GM12878 (cell line): ENCODE measurements at regions not wholly inside any gene's neighbourhood (a gene's known extent, or its start where the extent isn't known, plus 50 kb on each side); places are given as distances from the start of the nearest gene placed in this dataset.

ENCODE experiments used
- ATAC-seq: fragments of 200-7000 bp; cut with Tn5 transposase; 3 replicates; pipeline ENCODE4 v1.9.1; 2020; ENCODE audit warnings: mild to moderate bottlenecking, moderate library complexity
- BruUV-seq: library from RNA; stranded (reverse); fragments of 400-500 nt; replicated peaks from 2 replicates; lab custom pipeline; 2021; lab: Mats Ljungman, UMichigan
- CTCF ChIA-PET: fragments of 300-600 bp; sonication (Branson Sonifier 250); formaldehyde crosslinking; extraction: SDS; loops from one replicate; lab custom pipeline; 2021; ENCODE audit warnings: inconsistent platforms; lab: Yijun Ruan, JAX
- POLR2A ChIA-PET: fragments of 350-600 bp; formaldehyde crosslinking; extraction: SDS; loops from one replicate; lab custom pipeline; 2021; ENCODE audit warnings: inconsistent platforms; lab: Charles Lee
- RAD21 ChIA-PET: fragments of 300-600 bp; sonication (Branson Sonifier 250); formaldehyde crosslinking; loops from one replicate; lab custom pipeline; 2023; ENCODE audit warnings: antibody characterized with exemption; ENCODE audit not compliant: unreplicated experiment; lab: Charles Lee
- SMC1A ChIA-PET: fragments of 300-600 bp; sonication (Branson Sonifier 250); formaldehyde crosslinking; loops from one replicate; lab custom pipeline; 2023; ENCODE audit not compliant: unreplicated experiment, uncharacterized antibody; lab: Charles Lee
- DNase-seq: peaks from one replicate; pipeline ENCODE4 v3.0.0-alpha.2; 2011; ENCODE audit warnings: low read depth, low spot score
- FAIRE-seq: peaks from 3 replicates; lab custom pipeline; 2011; peaks lifted over from hg19 to GRCh38; lab: Jason Lieb, UNC
- H2AFZ ChIP-seq: 2 replicates; pipeline ENCODE4 v1.6.0; 2011; ENCODE audit warnings: low read depth, low read length, control low read depth; ENCODE audit not compliant: control insufficient read depth
- H3K27ac ChIP-seq: 2 replicates; pipeline ENCODE4 v1.5.1; 2011; ENCODE audit warnings: control low read depth; ENCODE audit not compliant: control insufficient read depth, insufficient read depth
- H3K27me3 ChIP-seq, 2 experiments: replicated peaks in 1 of 2; 2 replicates each; pipeline versions ENCODE4 v1.6.0 to v1.6.1; 2011; ENCODE audit warnings: low read length in 1 of 2; ENCODE audit not compliant: control insufficient read depth in 2 of 2, insufficient read depth in 2 of 2
- H3K36me3 ChIP-seq, 2 experiments: 2 replicates each; pipeline ENCODE4 v1.5.1; 2011; ENCODE audit warnings: low read length in 1 of 2; ENCODE audit not compliant: control insufficient read depth in 2 of 2, insufficient read depth in 2 of 2
- H3K4me1 ChIP-seq: 2 replicates; pipeline ENCODE4 v1.6.1; 2011; ENCODE audit warnings: mild to moderate bottlenecking, low read length, moderate library complexity, mixed read lengths; ENCODE audit not compliant: control insufficient read depth, insufficient read depth
- H3K4me2 ChIP-seq: 2 replicates; pipeline ENCODE4 v1.6.0; 2011; ENCODE audit warnings: control low read depth; ENCODE audit not compliant: control insufficient read depth, insufficient read depth
- H3K4me3 ChIP-seq: fragments of 200-600 bp; sonication (generic); 2 replicates; pipeline ENCODE4 v1.5.1; 2016
- H3K79me2 ChIP-seq: 2 replicates; pipeline ENCODE4 v1.6.0; 2011; ENCODE audit warnings: low read length; ENCODE audit not compliant: control insufficient read depth, insufficient read depth
- H3K9ac ChIP-seq: 2 replicates; pipeline ENCODE4 v1.8.0; 2011; ENCODE audit warnings: low read length, control low read depth, mixed read lengths; ENCODE audit not compliant: control insufficient read depth, insufficient read depth
- H3K9me3 ChIP-seq: replicated peaks from 3 replicates; pipeline ENCODE4 v1.5.1; 2011; ENCODE audit warnings: mild to moderate bottlenecking, low read length; ENCODE audit not compliant: control insufficient read depth, insufficient read depth
- H4K20me1 ChIP-seq: 2 replicates; pipeline ENCODE4 v1.6.0; 2011; ENCODE audit not compliant: control insufficient read depth, insufficient read depth
- BACH1 ChIP-seq: fragments of 450-650 bp; IDR thresholded peaks from 2 replicates; pipeline ENCODE4 v1.6.1; 2017; ENCODE audit warnings: mild to moderate bottlenecking, borderline replicate concordance
- CBX5 ChIP-seq: sonication (generic); IDR thresholded peaks from 2 replicates; pipeline ENCODE4 v1.6.1; 2016; ENCODE audit warnings: low read depth, moderate library complexity, mild to moderate bottlenecking, inconsistent platforms
- CREM ChIP-seq: IDR thresholded peaks from 2 replicates; pipeline ENCODE4 v1.6.1; 2014; ENCODE audit warnings: antibody characterized with exemption, low read depth
- ELK1 ChIP-seq: IDR thresholded peaks from 2 replicates; pipeline ENCODE4 v1.6.1; 2012; ENCODE audit warnings: low read depth, low read length, improper control_type of control experiment
- ESRRA ChIP-seq: IDR thresholded peaks from 2 replicates; pipeline ENCODE4 v1.6.1; 2012; ENCODE audit warnings: mild to moderate bottlenecking, low read length, improper control_type of control experiment
- FOS ChIP-seq: IDR thresholded peaks from 3 replicates; pipeline ENCODE4 v1.6.1; 2011; ENCODE audit warnings: borderline replicate concordance; ENCODE audit not compliant: insufficient read length; ENCODE audit errors: extremely low read depth
- HDAC2 ChIP-seq: fragments of 200-600 bp; sonication (generic); IDR thresholded peaks from 2 replicates; pipeline ENCODE4 v1.6.1; 2017
- KAT2A ChIP-seq: conservative IDR thresholded peaks from 2 replicates; pipeline ENCODE4 v1.6.1; 2011; ENCODE audit warnings: low read depth, low read length; ENCODE audit not compliant: control insufficient read depth
- KDM1A ChIP-seq: fragments of 200-600 bp; sonication (generic); IDR thresholded peaks from 2 replicates; pipeline ENCODE4 v1.6.1; 2016; ENCODE audit warnings: borderline replicate concordance
- MEF2A ChIP-seq: IDR thresholded peaks from 2 replicates; pipeline ENCODE4 v1.6.1; 2011; ENCODE audit warnings: low read depth, mild to moderate bottlenecking, low read length, moderate library complexity; ENCODE audit not compliant: insufficient read depth
- NFIC ChIP-seq: IDR thresholded peaks from 2 replicates; pipeline ENCODE4 v1.6.1; 2012; ENCODE audit warnings: low read depth, mild to moderate bottlenecking, inconsistent platforms, low read length, moderate library complexity
- NR2C2 ChIP-seq: IDR thresholded peaks from 2 replicates; pipeline ENCODE4 v1.6.1; 2011; ENCODE audit warnings: borderline replicate concordance, low read depth; ENCODE audit not compliant: control insufficient read depth, insufficient read length
- PML ChIP-seq: IDR thresholded peaks from 2 replicates; pipeline ENCODE4 v1.6.1; 2012; ENCODE audit warnings: low read length, inconsistent platforms
- POU2F2 ChIP-seq: IDR thresholded peaks from 3 replicates; pipeline ENCODE4 v1.6.1; 2011; ENCODE audit warnings: low read depth, mild to moderate bottlenecking, low read length, borderline replicate concordance
- SP1 ChIP-seq: IDR thresholded peaks from one replicate; pipeline ENCODE4 v1.6.1; 2011; ENCODE audit warnings: low read depth, low read length
- TCF7 ChIP-seq: IDR thresholded peaks from 2 replicates; pipeline ENCODE4 v1.6.1; 2014; ENCODE audit warnings: antibody characterized with exemption, borderline replicate concordance
- in situ Hi-C: fragments of 300-500 bp; cut with MboI; formaldehyde crosslinking; loops from 9 replicates; pipeline ENCODE4 v1.14.3; 2018; ENCODE audit warnings: mixed read lengths
- intact Hi-C: fragments of 100-400 bp; cut with micrococcal nuclease; formaldehyde crosslinking; loops from one replicate; pipeline ENCODE4 v1.14.2; 2022; ENCODE audit not compliant: unreplicated experiment

- ChIA-PET SMC1A (no interaction called here), RAD21 (no interaction called here), CTCF (no interaction called here), POLR2A (no interaction called here)
- TF ChIP-seq KAT2A (no peak), NR2C2 (no peak), TCF7 (no peak), MEF2A (no peak), FOS (no peak), NFIC (no peak), SP1 (no peak), ELK1 (no peak), BACH1 (no peak), KDM1A (no peak), CREM (no peak), ESRRA (no peak), POU2F2 (no peak), PML (no peak), HDAC2 (no peak), CBX5 (no peak)
- Histone ChIP-seq H3K4me2 (no peak overlapping the region), H3K4me3 (no peak overlapping the region), H4K20me1 (no peaks in the 10 kb centered on the region), H3K79me2 (no peaks in the 10 kb centered on the region), H3K36me3 (no peaks in the 10 kb centered on the region), H2AFZ (no peak overlapping the region), H3K27ac (no peak overlapping the region), H3K9me3 (no peaks in the 10 kb centered on the region), H3K27me3 (no peaks in the 10 kb centered on the region), H3K4me1 (no peaks in the 10 kb centered on the region), H3K9ac (no peak overlapping the region)
- in situ Hi-C loops (no loop called here), intact Hi-C loops (no loop called here)
- BruUV-seq: no TSS peak
- ATAC-seq: no peak
- no peak for FAIRE-seq
- DNase-seq: no peak
These were observed 103.9 kb upstream of the GULP1 start for GRCh38 chr2:188187726-188188125.
